ENCODE measurements at regions not wholly inside any gene's neighbourhood (a gene's known extent, or its start where the extent isn't known, plus 50 kb on each side); places are given as distances from the start of the nearest gene placed in this dataset.

DNA sequence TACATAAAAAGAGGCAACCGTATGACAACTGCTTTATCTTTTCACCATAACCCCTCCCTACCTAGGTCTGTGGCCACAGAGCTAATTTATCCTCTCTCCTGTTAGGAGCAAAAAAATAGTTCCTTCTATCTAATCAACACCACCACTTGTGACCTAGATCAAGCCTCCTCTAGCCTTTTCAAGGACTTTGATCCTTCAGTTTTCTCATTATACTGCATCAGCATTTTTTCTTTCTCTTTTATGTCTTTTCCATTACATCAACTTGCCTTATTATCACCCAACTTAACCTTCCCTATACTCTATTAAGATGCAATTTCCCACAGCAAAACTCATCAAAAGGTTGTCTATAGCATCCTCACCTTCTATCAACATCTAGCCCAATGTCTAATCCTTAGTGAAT is 211.0 kb downstream of the ANKRD50 start:
- Histone ChIP-seq H3K27me3 (replicated peaks; ENCODE audit: insufficient read depth) (no peaks in the 10 kb centered on the region), H3K9me3 (ENCODE audit: low read depth) (no peaks in the 10 kb centered on the region), H3K4me3 (no peak overlapping the region), H3K27ac (no peak overlapping the region), H3K4me2 (ENCODE audit: unreplicated experiment) (no peak overlapping the region), H3K36me3 (ENCODE audit: low read depth) (no peaks in the 10 kb centered on the region), H3K4me1 (ENCODE audit: insufficient read depth) (peaks cover 12% of the 10 kb centered on the region; the same call in 1 of the 2 replicates), H3F3A (ENCODE audit: insufficient read depth) (no peaks in the 10 kb centered on the region), H3K9ac (no peak overlapping the region), H3K79me2 (ENCODE audit: insufficient read depth) (no peaks in the 10 kb centered on the region), H3K9me2 (ENCODE audit: insufficient read depth) (no peaks in the 10 kb centered on the region), H4K20me1 (ENCODE audit: insufficient read depth) (no peaks in the 10 kb centered on the region), H2AFZ (no peak overlapping the region)
- no peak for TF ChIP-seq EZH2 (IDR thresholded peaks at IDR 0.05; ENCODE audit: insufficient read depth, poor library complexity, severe bottlenecking)
- TF ChIP-seq EZH2phosphoT487 (IDR thresholded peaks at IDR 0.05; ENCODE audit: insufficient read depth, low read depth), result no peak
- in situ Hi-C loops (cut with MboI), result no loop called here
- no peak for DNase-seq
- WGBS, 2 experiments (ENCODE audit: low coverage in 1 of 2, low lambda C conversion rate in 2 of 2, missing lambda C conversion rate in 2 of 2), result 89 to 92% methylated on average over 1 of the region's 1 CpG

DNA sequence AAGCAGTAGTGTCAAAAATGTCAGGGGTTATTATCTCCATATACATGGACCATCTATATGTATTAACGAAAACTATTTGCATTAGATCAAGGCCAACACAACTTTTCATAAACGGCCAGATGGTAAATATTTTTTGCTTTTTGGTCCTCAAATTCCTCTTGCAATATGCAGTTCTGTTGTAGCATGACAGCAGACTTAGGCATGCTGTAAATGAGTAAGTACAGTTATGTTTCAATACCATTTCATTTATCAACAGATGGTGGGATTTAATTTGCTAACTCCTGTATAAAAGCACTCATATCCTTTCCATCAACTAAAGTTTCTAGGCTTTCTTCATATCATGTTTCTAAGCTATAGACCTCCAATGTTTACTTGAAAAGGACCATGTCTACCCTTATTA is 208.1 kb downstream of the ANKRD50 start:
- Histone ChIP-seq H3F3A (ENCODE audit: insufficient read depth) (no peaks in the 10 kb centered on the region), H3K9me2 (ENCODE audit: insufficient read depth) (no peaks in the 10 kb centered on the region), H2AFZ (no peak overlapping the region), H3K4me1 (ENCODE audit: insufficient read depth) (peaks cover 12% of the 10 kb centered on the region; the same call in 1 of the 2 replicates), H3K27me3 (replicated peaks; ENCODE audit: insufficient read depth) (no peaks in the 10 kb centered on the region), H3K4me3 (no peak overlapping the region), H3K36me3 (ENCODE audit: low read depth) (no peaks in the 10 kb centered on the region), H3K79me2 (ENCODE audit: insufficient read depth) (no peaks in the 10 kb centered on the region), H3K9me3 (ENCODE audit: low read depth) (no peaks in the 10 kb centered on the region), H3K9ac (no peak overlapping the region), H3K27ac (no peak overlapping the region), H3K4me2 (ENCODE audit: unreplicated experiment) (no peak overlapping the region), H4K20me1 (ENCODE audit: insufficient read depth) (no peaks in the 10 kb centered on the region)
- in situ Hi-C loops (cut with MboI), result no loop called here
- WGBS, 2 experiments (ENCODE audit: low coverage in 1 of 2, low lambda C conversion rate in 2 of 2, missing lambda C conversion rate in 2 of 2), result 44% methylated on average over 2 of the region's 2 CpGs
- TF ChIP-seq EZH2phosphoT487 (IDR thresholded peaks at IDR 0.05; ENCODE audit: insufficient read depth, low read depth), result no peak
- no peak for TF ChIP-seq EZH2 (IDR thresholded peaks at IDR 0.05; ENCODE audit: insufficient read depth, poor library complexity, severe bottlenecking)
- DNase-seq, result peak; percentile 41

DNA sequence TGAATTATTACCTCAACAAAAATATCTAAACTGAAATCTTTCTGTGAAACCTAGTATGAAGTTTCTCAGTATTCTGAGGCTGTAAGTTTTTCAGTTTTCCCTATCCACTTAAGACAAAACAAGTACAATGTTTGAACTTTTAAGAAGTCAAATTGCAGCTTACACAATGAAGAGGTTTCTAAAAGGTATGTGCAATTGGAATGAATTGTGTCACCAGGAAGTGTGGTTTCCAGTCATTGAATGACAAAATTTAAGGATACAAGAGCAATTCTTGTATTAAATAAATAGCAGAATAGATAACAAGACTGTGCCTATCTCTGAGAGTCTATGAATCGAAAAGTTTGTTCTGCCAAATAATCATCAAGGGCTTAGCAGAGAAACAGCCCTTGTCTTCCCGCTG is 207.3 kb downstream of the ANKRD50 start:
- H4K20me1 ChIP-seq (ENCODE audit: insufficient read depth), result no peaks in the 10 kb centered on the region
- peak; percentile 8 for DNase-seq
- no peak overlapping the region for H3K9ac ChIP-seq
- no peak overlapping the region for H3K4me2 ChIP-seq (ENCODE audit: unreplicated experiment)
- H3K4me1 ChIP-seq (ENCODE audit: insufficient read depth), result peaks cover 12% of the 10 kb centered on the region; the same call in 1 of the 2 replicates
- H3K79me2 ChIP-seq (ENCODE audit: insufficient read depth), result no peaks in the 10 kb centered on the region
- H3K9me3 ChIP-seq (ENCODE audit: low read depth), result no peaks in the 10 kb centered on the region
- no peaks in the 10 kb centered on the region for H3K9me2 ChIP-seq (ENCODE audit: insufficient read depth)
- 86 to 88% methylated on average over 2 of the region's 2 CpGs for WGBS, 2 experiments (ENCODE audit: low coverage in 1 of 2, low lambda C conversion rate in 2 of 2, missing lambda C conversion rate in 2 of 2)
- in situ Hi-C loops (cut with MboI), result no loop called here
- H3K36me3 ChIP-seq (ENCODE audit: low read depth), result no peaks in the 10 kb centered on the region
- no peak overlapping the region for H3K27ac ChIP-seq
- H3F3A ChIP-seq (ENCODE audit: insufficient read depth), result no peaks in the 10 kb centered on the region
- H3K27me3 ChIP-seq (replicated peaks; ENCODE audit: insufficient read depth), result no peaks in the 10 kb centered on the region
- H3K4me3 ChIP-seq, result no peak overlapping the region
- no peak overlapping the region for H2AFZ ChIP-seq
- TF ChIP-seq EZH2 (IDR thresholded peaks at IDR 0.05; ENCODE audit: insufficient read depth, poor library complexity, severe bottlenecking) (no peak), EZH2phosphoT487 (IDR thresholded peaks at IDR 0.05; ENCODE audit: insufficient read depth, low read depth) (no peak)

DNA sequence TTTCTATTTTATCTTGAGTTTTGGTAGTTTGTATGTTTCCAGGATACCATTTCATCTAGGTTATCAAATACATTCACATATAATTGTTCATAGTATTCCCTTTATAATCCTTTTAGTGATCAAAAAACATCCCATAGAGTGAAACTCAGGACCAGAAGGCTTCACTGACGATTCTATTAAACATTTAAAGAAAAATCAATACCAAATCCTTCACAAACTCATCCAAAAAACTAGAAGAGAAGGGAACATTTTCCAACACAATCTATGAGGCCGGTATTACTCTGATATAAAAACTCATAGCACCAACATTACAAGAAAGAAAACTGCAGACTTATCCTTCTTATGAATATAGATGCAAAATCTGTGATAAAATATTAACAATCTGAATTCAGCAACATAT is 203.4 kb downstream of the ANKRD50 start:
- H3K27me3 ChIP-seq (replicated peaks; ENCODE audit: insufficient read depth), result no peaks in the 10 kb centered on the region
- no peaks in the 10 kb centered on the region for H3K9me2 ChIP-seq (ENCODE audit: insufficient read depth)
- no peak overlapping the region for H3K27ac ChIP-seq
- H3K4me1 ChIP-seq (ENCODE audit: insufficient read depth), result peaks cover 12% of the 10 kb centered on the region; the same call in 1 of the 2 replicates
- no peak for TF ChIP-seq EZH2 (IDR thresholded peaks at IDR 0.05; ENCODE audit: insufficient read depth, poor library complexity, severe bottlenecking)
- no peak for TF ChIP-seq EZH2phosphoT487 (IDR thresholded peaks at IDR 0.05; ENCODE audit: insufficient read depth, low read depth)
- 61% methylated on average over 2 of the region's 2 CpGs for WGBS, 2 experiments (ENCODE audit: low coverage in 1 of 2, low lambda C conversion rate in 2 of 2, missing lambda C conversion rate in 2 of 2)
- no peaks in the 10 kb centered on the region for H3K79me2 ChIP-seq (ENCODE audit: insufficient read depth)
- no peaks in the 10 kb centered on the region for H3F3A ChIP-seq (ENCODE audit: insufficient read depth)
- DNase-seq, result no peak
- no peak overlapping the region for H3K4me2 ChIP-seq (ENCODE audit: unreplicated experiment)
- no peaks in the 10 kb centered on the region for H3K9me3 ChIP-seq (ENCODE audit: low read depth)
- in situ Hi-C loops (cut with MboI), result no loop called here
- no peak overlapping the region for H3K4me3 ChIP-seq
- no peaks in the 10 kb centered on the region for H3K36me3 ChIP-seq (ENCODE audit: low read depth)
- H2AFZ ChIP-seq, result no peak overlapping the region
- no peak overlapping the region for H3K9ac ChIP-seq
- no peaks in the 10 kb centered on the region for H4K20me1 ChIP-seq (ENCODE audit: insufficient read depth)

DNA sequence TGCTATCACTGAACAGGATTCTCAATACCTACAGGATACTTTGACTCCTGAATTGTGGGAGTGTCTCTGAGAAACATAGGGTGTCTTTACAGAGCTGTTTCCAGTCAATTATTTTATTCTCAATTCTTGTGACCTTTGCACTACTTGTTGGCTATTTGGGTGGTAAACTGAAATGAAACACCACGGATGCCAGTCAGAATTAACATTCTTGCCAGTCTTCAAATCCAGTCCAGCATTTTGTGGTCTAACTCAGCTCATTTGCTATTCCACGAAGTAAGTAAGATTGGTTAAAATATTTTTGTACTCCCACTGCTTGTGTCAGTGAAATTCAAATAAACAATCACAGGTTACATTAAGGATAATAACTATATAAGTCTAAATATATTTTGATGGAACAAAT is 197.9 kb downstream of the ANKRD50 start:
- Histone ChIP-seq H3K9ac (no peak overlapping the region), H3K79me2 (ENCODE audit: insufficient read depth) (no peaks in the 10 kb centered on the region), H3K36me3 (ENCODE audit: low read depth) (no peaks in the 10 kb centered on the region), H3K4me1 (ENCODE audit: insufficient read depth) (no peaks in the 10 kb centered on the region), H3K27me3 (replicated peaks; ENCODE audit: insufficient read depth) (no peaks in the 10 kb centered on the region), H3K4me2 (ENCODE audit: unreplicated experiment) (no peak overlapping the region), H2AFZ (no peak overlapping the region), H3F3A (ENCODE audit: insufficient read depth) (no peaks in the 10 kb centered on the region), H3K4me3 (no peak overlapping the region), H4K20me1 (ENCODE audit: insufficient read depth) (no peaks in the 10 kb centered on the region), H3K9me3 (ENCODE audit: low read depth) (no peaks in the 10 kb centered on the region), H3K9me2 (ENCODE audit: insufficient read depth) (no peaks in the 10 kb centered on the region), H3K27ac (no peak overlapping the region)
- DNase-seq, result no peak
- in situ Hi-C loops (cut with MboI), result no loop called here
- TF ChIP-seq EZH2 (IDR thresholded peaks at IDR 0.05; ENCODE audit: insufficient read depth, poor library complexity, severe bottlenecking), result no peak
- TF ChIP-seq EZH2phosphoT487 (IDR thresholded peaks at IDR 0.05; ENCODE audit: insufficient read depth, low read depth), result no peak
- 78 to 84% methylated on average over 2 of the region's 2 CpGs for WGBS, 2 experiments (ENCODE audit: low coverage in 1 of 2, low lambda C conversion rate in 2 of 2, missing lambda C conversion rate in 2 of 2)
